HG02798 (cell line): ENCODE measurements at regions not wholly inside any gene's neighbourhood (a gene's known extent, or its start where the extent isn't known, plus 50 kb on each side); places are given as distances from the start of the nearest gene placed in this dataset.
"Not testable (repeated sequence)": the region's sequence is repeated elsewhere in the genome, so short reads cannot be mapped to it uniquely, and the experiment has no call there.

Experiments
- ATAC-seq: cut with Tn5 transposase; IDR thresholded peaks from one replicate; pipeline ENCODE4 v1.9.1; 2021; ENCODE audit warnings: mild to moderate bottlenecking; ENCODE audit not compliant: unreplicated experiment, poor library complexity

DNA sequence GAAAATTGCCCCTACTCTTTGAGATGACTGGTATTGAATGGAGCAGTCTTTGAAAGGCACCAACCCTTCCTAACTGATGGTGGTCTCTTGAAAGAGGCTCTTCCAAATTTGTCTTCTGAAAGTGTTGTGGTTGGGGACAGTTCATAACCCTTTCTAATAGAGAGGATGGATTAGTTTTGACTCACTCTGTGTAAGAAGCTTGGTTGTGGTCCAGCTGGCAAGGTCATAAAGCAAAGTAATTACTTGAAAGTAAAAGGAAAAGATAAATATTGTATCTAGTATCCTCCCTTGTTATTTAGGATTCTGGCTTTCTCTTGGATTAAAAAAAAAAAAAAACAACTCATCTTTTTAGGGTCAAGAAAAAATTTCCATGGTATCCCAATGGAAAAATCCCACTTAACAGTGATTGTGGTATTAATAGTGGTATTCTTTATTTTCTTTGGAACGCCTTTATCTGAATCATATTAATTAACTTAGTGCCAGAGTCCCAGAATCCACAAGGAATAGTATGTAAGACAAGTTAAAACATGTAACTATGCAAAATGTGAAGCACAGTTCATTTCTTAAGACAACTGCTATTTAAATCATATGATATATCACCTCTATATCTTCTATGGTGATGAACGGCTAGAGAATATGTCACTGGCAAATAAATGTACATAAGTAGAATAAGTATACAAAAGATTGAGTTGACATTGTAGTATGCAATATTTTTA, 469.3 kb upstream of the CDIN1 start:
- no peak for ATAC-seq

GRCh38 chr15:36110659-36110993, 468.8 kb upstream of the CDIN1 start:
- ATAC-seq, result no peak

GRCh38 chr15:36117296-36117787, 462.1 kb upstream of the CDIN1 start:
- no peak for ATAC-seq

GRCh38 chr15:36126194-36126593, 453.2 kb upstream of the CDIN1 start:
- ATAC-seq, result no peak

- ATAC-seq, result no peak
Observed at GRCh38 chr15:36130641-36131310, 448.6 kb upstream of the CDIN1 start.

GRCh38 chr15:36133742-36134141, 445.7 kb upstream of the CDIN1 start:
- no peak for ATAC-seq

DNA sequence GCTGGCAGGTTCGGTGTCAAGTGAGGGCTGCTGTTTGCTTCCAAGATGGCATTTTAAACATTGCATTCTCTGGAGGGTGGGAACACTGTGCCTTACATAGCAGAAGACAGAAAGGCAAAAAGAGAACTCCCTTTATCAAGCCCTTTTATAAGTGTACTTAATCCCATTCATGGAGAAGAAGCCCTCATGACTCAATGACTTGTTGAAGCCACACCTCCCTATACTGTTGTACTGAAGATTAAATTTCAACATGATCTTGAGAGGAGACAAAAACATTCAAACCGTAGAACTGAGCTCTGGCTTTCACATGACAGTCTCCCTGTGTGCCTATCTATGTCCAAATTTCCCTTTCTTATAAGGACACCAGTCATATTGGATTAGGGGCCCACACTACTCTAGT, 443.4 kb upstream of the CDIN1 start:
- no peak for ATAC-seq

DNA sequence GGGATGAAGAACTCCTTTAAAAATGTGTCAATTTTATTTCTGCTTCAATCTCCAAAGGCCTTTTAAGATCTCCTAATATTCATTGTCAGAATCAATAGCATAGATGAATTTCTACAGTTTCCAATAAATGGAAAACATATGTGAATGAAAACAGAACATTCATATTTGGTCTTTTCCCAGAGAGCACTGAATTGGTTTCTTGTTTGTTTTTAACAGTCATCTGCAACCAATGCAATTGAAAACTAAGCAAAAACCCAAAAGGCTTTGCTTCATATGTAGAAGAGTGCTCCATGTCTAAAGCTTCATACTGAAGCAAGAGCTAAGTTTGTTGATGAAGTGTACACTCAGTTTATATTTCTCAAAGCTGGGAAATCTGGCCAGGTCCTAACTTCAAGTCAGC, 426.5 kb upstream of the CDIN1 start:
- ATAC-seq, result no peak

GRCh38 chr15:36156879-36157427, 422.5 kb upstream of the CDIN1 start:
- no peak for ATAC-seq

- no peak for ATAC-seq
Observed at GRCh38 chr15:36160351-36160750, 419.1 kb upstream of the CDIN1 start.

DNA sequence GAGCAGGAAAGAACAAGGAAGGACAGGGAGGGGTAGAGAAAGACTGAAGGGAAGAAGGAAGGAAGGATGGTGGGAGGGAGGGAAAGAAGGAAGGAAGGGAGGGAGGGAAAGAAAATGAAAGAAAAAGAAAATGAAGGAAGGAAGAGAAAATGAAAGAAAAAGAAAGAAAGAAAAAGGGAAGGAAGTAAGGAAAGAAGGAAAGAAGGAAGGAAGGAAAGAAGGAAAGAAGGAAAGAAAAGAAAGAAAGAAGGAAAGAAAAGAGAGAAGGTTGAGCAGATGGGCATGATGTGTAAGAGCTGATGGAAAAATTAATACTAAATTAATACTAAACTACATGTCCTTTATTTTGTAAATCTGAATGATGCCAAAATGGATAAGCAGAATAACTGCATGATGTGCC, 418.3 kb upstream of the CDIN1 start:
- ATAC-seq, result no peak

DNA sequence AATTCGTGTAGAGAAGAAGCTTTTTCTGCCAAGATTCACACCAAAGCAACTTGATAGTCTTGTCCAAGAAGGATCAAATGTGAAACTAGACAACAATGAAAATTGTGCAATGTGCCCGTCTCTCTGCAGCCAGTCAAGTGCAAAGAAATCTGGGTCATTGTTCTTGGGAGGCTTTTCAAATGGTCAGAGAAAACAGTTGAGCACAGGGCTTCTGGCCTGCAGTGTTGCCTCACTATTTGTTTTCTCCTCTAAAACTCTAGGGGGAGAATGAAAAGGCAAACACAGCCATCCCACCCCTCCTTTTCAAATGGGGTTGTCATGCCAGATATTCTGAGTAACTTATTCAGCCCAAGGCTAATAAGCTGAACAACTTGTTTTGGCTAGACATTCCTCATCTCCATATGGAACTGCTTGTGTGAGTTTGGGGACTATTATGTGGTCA, 417.6 kb upstream of the CDIN1 start:
- no peak for ATAC-seq

DNA sequence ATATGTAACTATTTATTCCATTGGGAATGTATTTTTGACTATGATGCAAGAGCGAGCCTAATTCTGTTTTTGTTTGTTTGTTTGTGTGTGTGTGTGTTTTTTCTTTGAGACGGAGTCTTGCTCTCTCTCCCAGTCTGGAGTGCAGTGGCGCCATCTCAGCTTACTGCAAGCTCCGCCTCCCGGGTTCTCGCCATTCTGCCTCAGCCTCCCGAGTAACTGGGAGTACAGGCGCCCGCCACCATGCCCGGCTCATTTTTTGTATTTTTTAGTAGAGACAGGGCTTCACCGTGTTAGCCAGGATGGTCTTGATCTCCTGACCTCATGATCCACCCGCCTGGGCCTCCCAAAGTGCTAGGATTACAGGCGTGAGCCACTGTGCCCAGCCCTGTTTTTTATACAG, 415.4 kb upstream of the CDIN1 start:
- not testable (repeated sequence) for ATAC-seq

DNA sequence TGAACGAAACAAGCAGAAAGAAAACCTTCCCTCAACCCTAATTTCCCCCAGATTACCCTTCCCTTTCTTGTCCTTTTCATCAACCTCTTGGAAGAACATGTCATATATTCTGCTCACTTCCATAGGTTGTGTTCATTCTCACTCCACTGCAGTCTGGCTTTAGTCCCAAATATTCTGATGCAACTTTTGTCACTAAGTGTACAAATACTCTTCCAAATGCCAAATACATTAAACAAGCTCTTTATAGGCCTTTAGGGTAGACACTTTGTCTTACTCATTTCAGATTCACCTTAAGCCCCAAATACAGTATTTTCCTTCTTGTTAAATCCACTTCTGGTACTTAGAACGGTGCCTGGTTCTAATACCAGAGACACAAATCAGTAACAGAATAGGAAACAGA, 406.5 kb upstream of the CDIN1 start:
- no peak for ATAC-seq

GRCh38 chr15:36175186-36175740, 404.2 kb upstream of the CDIN1 start:
- ATAC-seq, result no peak

- no peak for ATAC-seq
Observed at GRCh38 chr15:36175741-36176291, 403.6 kb upstream of the CDIN1 start.

DNA sequence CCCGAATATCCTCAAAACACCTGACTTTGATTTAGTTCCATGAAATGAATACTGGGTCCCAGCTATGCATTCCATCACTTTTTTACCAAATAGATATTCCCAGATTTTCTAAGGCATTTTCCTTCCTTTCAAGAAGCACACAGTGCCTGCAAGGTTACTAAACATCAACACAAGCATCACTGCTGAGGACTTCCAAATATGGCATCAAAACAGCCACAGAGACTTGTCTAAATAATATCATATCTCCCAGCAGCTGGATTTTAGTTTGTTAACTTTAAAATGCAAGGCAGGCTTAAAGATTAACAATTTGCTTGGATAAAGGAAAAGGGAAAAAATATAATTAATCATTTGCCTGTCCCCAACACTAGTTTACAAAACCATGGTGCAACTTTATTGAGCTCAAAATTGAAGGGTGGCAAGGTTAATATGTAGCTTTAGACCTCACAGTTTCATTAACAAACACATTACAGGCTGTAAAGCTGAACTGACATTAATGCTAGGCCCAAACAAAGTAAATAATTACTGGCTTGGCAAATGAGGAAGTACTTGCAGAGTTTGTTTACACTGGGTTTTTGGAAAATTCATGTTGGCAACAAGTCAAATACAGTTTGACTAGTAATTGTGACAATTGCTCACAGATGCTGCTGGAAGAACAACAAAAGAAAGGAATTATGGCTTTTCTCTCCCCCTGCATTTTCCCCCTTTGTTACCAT, 401.7 kb upstream of the CDIN1 start:
- ATAC-seq, result no peak

DNA sequence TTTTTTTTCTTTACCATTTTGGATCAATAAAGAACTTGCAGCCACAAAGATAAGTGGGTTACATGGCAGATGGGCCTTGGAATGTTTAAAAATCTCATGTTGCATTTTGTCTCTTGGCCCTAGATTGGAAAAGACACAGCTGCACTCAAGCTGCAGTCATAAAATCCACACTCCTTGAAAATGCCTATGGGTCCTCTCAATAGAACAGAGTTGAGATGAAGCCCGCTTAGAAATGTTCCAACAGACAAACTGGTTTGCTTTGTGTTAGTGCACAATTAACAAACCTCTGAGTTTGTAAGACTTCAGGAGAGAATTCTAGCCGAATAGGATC, 401.2 kb upstream of the CDIN1 start:
- ATAC-seq, result no peak

- ATAC-seq, result no peak
Observed at GRCh38 chr15:36183201-36183600, 396.2 kb upstream of the CDIN1 start.

- ATAC-seq, result no peak
Observed at GRCh38 chr15:36185438-36185837, 394.0 kb upstream of the CDIN1 start.

DNA sequence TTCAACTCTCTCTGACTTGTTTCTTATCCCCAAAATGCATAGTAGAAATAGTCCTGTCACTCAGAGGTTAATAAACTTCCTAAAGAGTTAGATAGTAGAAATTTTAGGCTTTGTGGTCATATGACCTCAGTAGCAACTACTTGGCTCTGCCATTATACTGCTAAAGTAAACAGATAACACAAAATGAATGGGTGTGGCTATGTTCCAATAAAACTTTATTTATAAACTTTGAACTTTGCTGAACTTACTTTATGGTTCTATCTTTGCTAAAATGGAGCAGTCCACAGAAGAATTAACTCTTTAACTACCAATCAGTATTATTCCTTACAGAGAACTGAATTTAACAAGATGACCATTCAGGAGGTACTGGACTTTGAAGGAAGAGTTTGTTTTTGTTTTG, 393.6 kb upstream of the CDIN1 start:
- no peak for ATAC-seq
